Heart left ventricle (tissue), 13 donors: ENCODE measurements at regions not wholly inside any gene's neighbourhood (a gene's known extent, or its start where the extent isn't known, plus 50 kb on each side); places are given as distances from the start of the nearest gene placed in this dataset.

Experiments
- POLR2A ChIP-seq, 2 donors: fragments of 450-650 bp; IDR thresholded peaks; one replicate each; pipeline ENCODE4 v1.6.1; 2017; ENCODE audit warnings: antibody characterized with exemption in 2 of 2, mild to moderate bottlenecking in 2 of 2, moderate library complexity in 2 of 2
- TF ChIP-seq, protein P1 (sequence below), 12 donors: fragments of 200-600 bp; sonication (generic) in 4 of 12; IDR thresholded peaks; one replicate each; pipeline versions ENCODE4 v1.5.0 to v1.8.0; 2018 to 2022; ENCODE audit warnings: antibody characterized with exemption in 12 of 12, mild to moderate bottlenecking in 5 of 12
- donor health status: ischemic (EF 13 %, LVEDD 7.1; RV severe dilation, severe dysfunction).
- donor health status: DM: no; HTN: yes; CAD: no.
- donor health status: DM: no; HTN: no; CAD: no.
- donor health status: ischemic (EF 25% LVEDD 6.9; RV normal size, moderate dysfunction).
- donor health status: ischemic (EF 25% LVEDD 5.7; RV mildly dilated, moderate dysfunction).
- donor health status: ischemic (EF 35%, LVEDD 5.7; RV mildly dilated, moderate dysfunction).
- donor health status: nonischemic (EF 11% LVEDD 7.7; RV severe dilation, severe dysfunction).
- donor health status: DM: yes; HTN: yes; CAD: no.
- donor health status: PGD.
- donor health status: ischemic (EF 29% LVEDD 5.4; RV normal size, mild dysfunction).
- donor health status: nonischemic (EF 23%, LVEDD 6.1; RV moderate dilation, normal function).

DNA sequence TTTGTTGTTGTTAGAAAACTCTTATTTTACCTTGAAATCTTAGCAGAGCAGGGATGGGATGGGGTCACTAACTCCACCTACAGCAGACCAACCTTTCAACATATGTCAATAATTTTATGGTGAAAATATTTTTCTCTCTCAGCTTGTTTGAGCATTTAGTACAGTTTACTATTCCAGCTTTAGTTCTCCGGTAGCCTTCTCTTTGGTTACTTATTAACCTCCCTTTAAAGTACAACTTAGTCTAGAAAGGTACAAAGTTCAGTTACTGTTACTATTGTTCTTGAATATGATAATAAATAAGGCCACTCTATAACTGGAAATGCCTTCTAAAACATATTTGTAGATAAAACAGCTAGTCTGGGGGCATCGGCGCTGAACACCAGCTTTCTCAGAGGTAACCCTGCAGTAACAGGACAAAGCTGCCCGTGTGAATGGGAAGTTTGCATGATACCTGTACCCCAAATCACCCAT, 233.3 kb downstream of the PCSK1 start:
- TF ChIP-seq, protein P1, sequence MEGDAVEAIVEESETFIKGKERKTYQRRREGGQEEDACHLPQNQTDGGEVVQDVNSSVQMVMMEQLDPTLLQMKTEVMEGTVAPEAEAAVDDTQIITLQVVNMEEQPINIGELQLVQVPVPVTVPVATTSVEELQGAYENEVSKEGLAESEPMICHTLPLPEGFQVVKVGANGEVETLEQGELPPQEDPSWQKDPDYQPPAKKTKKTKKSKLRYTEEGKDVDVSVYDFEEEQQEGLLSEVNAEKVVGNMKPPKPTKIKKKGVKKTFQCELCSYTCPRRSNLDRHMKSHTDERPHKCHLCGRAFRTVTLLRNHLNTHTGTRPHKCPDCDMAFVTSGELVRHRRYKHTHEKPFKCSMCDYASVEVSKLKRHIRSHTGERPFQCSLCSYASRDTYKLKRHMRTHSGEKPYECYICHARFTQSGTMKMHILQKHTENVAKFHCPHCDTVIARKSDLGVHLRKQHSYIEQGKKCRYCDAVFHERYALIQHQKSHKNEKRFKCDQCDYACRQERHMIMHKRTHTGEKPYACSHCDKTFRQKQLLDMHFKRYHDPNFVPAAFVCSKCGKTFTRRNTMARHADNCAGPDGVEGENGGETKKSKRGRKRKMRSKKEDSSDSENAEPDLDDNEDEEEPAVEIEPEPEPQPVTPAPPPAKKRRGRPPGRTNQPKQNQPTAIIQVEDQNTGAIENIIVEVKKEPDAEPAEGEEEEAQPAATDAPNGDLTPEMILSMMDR (IDR thresholded peaks at IDR 0.05) = no peak
- TF ChIP-seq POLR2A (IDR thresholded peaks at IDR 0.05) = no peak
